Astrocyte of the cerebellum (primary cell): ENCODE measurements at regions not wholly inside any gene's neighbourhood (a gene's known extent, or its start where the extent isn't known, plus 50 kb on each side); places are given as distances from the start of the nearest gene placed in this dataset.

Experiments used
- DNase-seq: peaks from one replicate; pipeline ENCODE4 v3.0.0-alpha.2; 2011; ENCODE audit warnings: low read depth
- H3K4me3 ChIP-seq: 2 replicates; pipeline ENCODE4 v1.5.1; 2011; ENCODE audit warnings: mild to moderate bottlenecking, low read depth, low read length, moderate library complexity
- in situ Hi-C: cut with HindIII; loops from 2 replicates; pipeline ENCODE4 v1.10.0; 2017; ENCODE audit warnings: low sequenced_read_pairs
- TF ChIP-seq, protein P1 (sequence below): IDR thresholded peaks from 2 replicates; pipeline ENCODE4 v1.5.1; 2012; ENCODE audit warnings: low read length, low read depth, moderate library complexity, mild to moderate bottlenecking; ENCODE audit errors: missing control alignments

DNA sequence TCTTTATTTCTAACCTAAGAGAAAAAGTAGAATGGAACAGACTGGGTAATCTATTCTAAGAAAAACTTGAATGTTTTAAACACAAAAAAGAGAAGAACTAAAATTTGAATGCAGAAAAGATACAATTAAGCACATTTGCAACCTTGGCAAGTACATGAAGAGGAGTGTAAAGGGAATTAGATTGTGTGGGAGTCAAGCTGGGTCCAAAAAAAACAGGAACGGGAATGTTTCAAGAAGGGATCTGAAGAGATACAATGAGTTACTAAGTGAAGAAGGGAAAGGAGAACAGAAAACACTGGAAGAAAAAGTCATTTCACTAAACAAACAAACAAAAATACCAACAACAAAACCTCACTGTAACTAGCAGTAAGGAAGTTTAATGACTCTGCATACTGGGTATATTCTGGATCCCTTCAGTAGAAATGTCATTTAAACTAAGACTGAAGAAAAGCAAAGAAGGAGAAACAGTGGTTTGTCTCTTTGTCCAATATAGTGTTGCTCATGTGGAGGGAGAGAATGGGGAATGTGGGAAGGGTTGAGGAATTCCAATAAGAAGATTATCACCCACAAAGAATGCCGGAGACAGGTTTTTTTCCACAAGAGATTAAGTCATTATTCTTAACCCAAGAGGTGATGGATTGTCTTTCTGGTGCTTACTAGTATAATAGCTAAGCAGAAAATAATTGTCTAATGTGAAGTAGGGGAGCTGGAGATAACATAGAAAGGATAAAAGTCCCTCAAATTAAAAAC lies 50.4 kb upstream of the PTPN13 start:
- H3K4me3 ChIP-seq: no peak overlapping the region
- in situ Hi-C loops: no loop called here

DNA sequence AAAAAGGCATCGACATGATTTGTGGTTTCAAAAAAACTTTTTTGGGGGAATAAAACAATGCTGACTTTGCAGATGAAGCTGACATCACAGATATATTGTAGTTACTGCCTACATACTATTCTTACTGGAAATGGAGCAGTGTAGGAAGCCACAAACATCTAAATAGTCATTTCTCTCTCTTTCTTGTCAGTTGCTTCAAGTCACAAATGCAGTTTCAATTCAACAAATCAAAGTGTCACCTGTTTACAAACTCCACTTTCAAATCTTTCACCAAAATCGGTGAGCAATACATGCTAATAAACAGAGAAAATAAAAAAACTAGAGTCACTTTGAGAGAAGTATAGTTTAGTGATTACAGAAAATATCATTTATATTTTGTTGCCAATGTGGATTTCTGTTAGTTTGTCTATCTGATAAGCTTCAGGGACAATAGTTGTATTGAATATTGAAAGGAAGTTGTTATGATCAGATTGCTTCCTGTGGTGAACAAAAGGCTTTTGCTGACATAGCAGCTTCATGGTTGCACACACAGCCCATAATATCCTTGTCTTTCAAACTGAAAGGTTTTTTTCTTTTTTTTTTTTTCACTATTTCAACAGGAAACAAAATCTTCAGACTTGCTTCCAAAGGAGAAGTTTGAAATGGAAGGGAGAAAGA lies 49.7 kb upstream of the PTPN13 start:
- in situ Hi-C loops: no loop called here
- H3K4me3 ChIP-seq: no peak overlapping the region
- TF ChIP-seq, protein P1, sequence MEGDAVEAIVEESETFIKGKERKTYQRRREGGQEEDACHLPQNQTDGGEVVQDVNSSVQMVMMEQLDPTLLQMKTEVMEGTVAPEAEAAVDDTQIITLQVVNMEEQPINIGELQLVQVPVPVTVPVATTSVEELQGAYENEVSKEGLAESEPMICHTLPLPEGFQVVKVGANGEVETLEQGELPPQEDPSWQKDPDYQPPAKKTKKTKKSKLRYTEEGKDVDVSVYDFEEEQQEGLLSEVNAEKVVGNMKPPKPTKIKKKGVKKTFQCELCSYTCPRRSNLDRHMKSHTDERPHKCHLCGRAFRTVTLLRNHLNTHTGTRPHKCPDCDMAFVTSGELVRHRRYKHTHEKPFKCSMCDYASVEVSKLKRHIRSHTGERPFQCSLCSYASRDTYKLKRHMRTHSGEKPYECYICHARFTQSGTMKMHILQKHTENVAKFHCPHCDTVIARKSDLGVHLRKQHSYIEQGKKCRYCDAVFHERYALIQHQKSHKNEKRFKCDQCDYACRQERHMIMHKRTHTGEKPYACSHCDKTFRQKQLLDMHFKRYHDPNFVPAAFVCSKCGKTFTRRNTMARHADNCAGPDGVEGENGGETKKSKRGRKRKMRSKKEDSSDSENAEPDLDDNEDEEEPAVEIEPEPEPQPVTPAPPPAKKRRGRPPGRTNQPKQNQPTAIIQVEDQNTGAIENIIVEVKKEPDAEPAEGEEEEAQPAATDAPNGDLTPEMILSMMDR: no peak
- DNase-seq: no peak

More for the DNA sequence above, 50.4 kb upstream of the PTPN13 start:
- peak; percentile 29 for DNase-seq
- TF ChIP-seq, protein P1: no peak
